PFSK-1 (cell line): ENCODE measurements at regions not wholly inside any gene's neighbourhood (a gene's known extent, or its start where the extent isn't known, plus 50 kb on each side); places are given as distances from the start of the nearest gene placed in this dataset.

ENCODE experiments used
- POLR2AphosphoS5 ChIP-seq: IDR thresholded peaks from 2 replicates; pipeline ENCODE4 v1.6.1; 2012; ENCODE audit warnings: low read depth, mild to moderate bottlenecking, control low read depth, low read length, moderate library complexity
- SIN3A ChIP-seq: IDR thresholded peaks from 2 replicates; pipeline ENCODE4 v1.6.1; 2012; ENCODE audit warnings: mild to moderate bottlenecking, low read length, moderate library complexity, borderline replicate concordance; ENCODE audit not compliant: insufficient read depth
- TAF1 ChIP-seq: IDR thresholded peaks from 2 replicates; pipeline ENCODE4 v1.6.1; 2012; ENCODE audit warnings: low read length, control low read depth, borderline replicate concordance; ENCODE audit not compliant: insufficient read depth
- TF ChIP-seq, protein P1 (sequence below), 2 experiments: IDR thresholded peaks; 2 replicates each; pipeline versions ENCODE4 v1.6.1 to v1.8.0; 2011 to 2012; ENCODE audit warnings: low read depth in 2 of 2, low read length in 2 of 2, control low read depth in 1 of 2, inconsistent platforms in 1 of 2, mild to moderate bottlenecking in 1 of 2, moderate library complexity in 1 of 2; ENCODE audit not compliant: insufficient read depth in 1 of 2

DNA sequence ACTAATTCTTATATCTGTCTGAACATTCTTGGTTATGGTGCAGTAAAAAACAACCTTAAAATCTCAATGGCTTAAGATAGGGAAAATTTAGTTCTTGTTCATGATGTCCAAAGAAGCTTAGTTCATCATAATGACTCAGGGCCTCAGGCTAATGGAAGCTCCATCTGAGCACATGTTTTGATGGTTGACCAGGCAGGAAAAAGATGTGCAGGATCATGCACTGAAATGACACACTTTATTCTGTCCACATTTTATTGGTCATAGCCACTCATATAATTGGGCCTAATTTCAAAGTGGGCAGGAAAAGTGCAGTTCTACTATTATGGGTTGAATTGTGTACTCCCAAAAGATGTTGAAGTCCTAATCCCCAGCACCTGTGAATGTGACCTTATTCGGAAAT is 198.2 kb downstream of the CENPF start:
- no peak for TF ChIP-seq SIN3A
- TF ChIP-seq TAF1, result no peak
- no peak for TF ChIP-seq POLR2AphosphoS5
- TF ChIP-seq, protein P1, sequence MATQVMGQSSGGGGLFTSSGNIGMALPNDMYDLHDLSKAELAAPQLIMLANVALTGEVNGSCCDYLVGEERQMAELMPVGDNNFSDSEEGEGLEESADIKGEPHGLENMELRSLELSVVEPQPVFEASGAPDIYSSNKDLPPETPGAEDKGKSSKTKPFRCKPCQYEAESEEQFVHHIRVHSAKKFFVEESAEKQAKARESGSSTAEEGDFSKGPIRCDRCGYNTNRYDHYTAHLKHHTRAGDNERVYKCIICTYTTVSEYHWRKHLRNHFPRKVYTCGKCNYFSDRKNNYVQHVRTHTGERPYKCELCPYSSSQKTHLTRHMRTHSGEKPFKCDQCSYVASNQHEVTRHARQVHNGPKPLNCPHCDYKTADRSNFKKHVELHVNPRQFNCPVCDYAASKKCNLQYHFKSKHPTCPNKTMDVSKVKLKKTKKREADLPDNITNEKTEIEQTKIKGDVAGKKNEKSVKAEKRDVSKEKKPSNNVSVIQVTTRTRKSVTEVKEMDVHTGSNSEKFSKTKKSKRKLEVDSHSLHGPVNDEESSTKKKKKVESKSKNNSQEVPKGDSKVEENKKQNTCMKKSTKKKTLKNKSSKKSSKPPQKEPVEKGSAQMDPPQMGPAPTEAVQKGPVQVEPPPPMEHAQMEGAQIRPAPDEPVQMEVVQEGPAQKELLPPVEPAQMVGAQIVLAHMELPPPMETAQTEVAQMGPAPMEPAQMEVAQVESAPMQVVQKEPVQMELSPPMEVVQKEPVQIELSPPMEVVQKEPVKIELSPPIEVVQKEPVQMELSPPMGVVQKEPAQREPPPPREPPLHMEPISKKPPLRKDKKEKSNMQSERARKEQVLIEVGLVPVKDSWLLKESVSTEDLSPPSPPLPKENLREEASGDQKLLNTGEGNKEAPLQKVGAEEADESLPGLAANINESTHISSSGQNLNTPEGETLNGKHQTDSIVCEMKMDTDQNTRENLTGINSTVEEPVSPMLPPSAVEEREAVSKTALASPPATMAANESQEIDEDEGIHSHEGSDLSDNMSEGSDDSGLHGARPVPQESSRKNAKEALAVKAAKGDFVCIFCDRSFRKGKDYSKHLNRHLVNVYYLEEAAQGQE (IDR thresholded peaks at IDR 0.05; ENCODE audit: insufficient read depth in 1 of 2, low read depth in 2 of 2, low read length in 2 of 2), result no peak
